ENCODE measurements at regions not wholly inside any gene's neighbourhood (a gene's known extent, or its start where the extent isn't known, plus 50 kb on each side); places are given as distances from the start of the nearest gene placed in this dataset.

DNA sequence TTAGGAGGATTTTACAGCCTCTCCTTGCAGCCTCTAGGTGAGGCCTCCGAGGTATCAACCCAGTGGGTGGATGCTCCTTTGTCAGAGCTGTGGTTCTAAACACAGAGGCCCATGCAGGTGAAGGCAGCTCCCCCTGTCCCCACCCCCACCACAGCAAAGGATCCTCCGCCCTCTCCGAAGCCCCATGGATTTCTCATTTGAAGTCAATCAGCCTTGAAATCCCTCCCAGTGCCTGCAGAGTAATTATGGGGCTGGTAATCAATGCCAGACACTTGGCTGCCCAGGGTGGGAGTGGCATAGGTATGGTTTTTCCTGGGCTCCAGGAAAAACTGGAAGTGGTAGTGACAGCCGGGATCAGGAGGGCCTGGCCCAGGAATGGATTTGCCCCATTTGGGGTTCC lies 119.5 kb upstream of the CSF3R start:
- Histone ChIP-seq H3K27me3 (ENCODE audit: control insufficient read depth in 1 of 2, insufficient read depth in 2 of 2, low read length in 2 of 2) (peaks cover 2 to 8% of the 10 kb centered on the region in 2 experiments), H3K36me3 (ENCODE audit: insufficient read depth, low read length) (no peaks in the 10 kb centered on the region), H3K27ac (ENCODE audit: low read depth in 1 of 2, low read length in 2 of 2) (no peak overlapping the region), H3K9me3 (ENCODE audit: control insufficient read depth in 1 of 2, insufficient read depth in 1 of 2, low read length in 2 of 2) (no peaks in the 10 kb centered on the region), H3K4me1 (ENCODE audit: insufficient read depth, low read length) (peaks cover 17% of the 10 kb centered on the region), H3K4me3 (ENCODE audit: low read length) (no peak overlapping the region)
- Mint-ChIP-seq H3K36me3 (ENCODE audit: low read depth) (no peaks in the 10 kb centered on the region), H3K27ac (no peak overlapping the region), H3K9me3 (no peaks in the 10 kb centered on the region), H3K27me3 (peaks cover 38% of the 10 kb centered on the region), H3K4me1 (ENCODE audit: low read depth) (peaks cover 14% of the 10 kb centered on the region), H3K4me3 (no peak overlapping the region)
- intact Hi-C loops (cut with DNase I, micrococcal nuclease): no loop called here
- CTCF ChIA-PET: no interaction called here
- POLR2A ChIA-PET: no interaction called here
- no peak for TF ChIP-seq CTCF (IDR thresholded peaks at IDR 0.05)
- ATAC-seq (ENCODE audit: poor library complexity) (no peak), DNase-seq (no peak)

DNA sequence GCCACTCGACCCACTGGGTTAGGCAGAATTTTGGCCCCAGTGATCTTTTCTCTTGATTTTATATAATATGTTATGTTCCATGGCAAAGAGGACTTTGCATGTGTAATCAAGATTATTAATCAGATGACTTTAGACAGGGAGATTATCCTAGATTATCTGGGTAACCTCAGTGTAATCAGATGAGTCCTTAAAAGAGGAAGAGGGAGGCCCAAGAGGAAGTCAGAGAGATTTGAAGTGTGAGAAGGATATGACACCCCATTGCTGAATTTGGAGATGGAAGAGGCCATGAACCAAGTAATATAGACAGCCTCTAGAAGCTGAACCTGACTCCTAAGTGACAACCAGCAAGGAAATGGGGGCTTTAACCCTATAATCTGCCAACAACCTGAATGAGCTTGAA lies 117.1 kb upstream of the CSF3R start:
- intact Hi-C loops (cut with DNase I, micrococcal nuclease): no loop called here
- Histone ChIP-seq H3K36me3 (ENCODE audit: insufficient read depth, low read length) (no peaks in the 10 kb centered on the region), H3K4me3 (ENCODE audit: low read length) (no peak overlapping the region), H3K9me3 (ENCODE audit: control insufficient read depth in 1 of 2, insufficient read depth in 1 of 2, low read length in 2 of 2) (no peaks in the 10 kb centered on the region), H3K27ac (ENCODE audit: low read depth in 1 of 2, low read length in 2 of 2) (no peak overlapping the region), H3K4me1 (ENCODE audit: insufficient read depth, low read length) (no peaks in the 10 kb centered on the region), H3K27me3 (ENCODE audit: control insufficient read depth in 1 of 2, insufficient read depth in 2 of 2, low read length in 2 of 2) (peaks cover 8 to 10% of the 10 kb centered on the region in 2 experiments)
- Mint-ChIP-seq H3K36me3 (ENCODE audit: low read depth) (no peaks in the 10 kb centered on the region), H3K9me3 (no peaks in the 10 kb centered on the region), H3K27ac (no peak overlapping the region), H3K27me3 (peaks cover 47% of the 10 kb centered on the region), H3K4me3 (no peak overlapping the region), H3K4me1 (ENCODE audit: low read depth) (no peaks in the 10 kb centered on the region)
- POLR2A ChIA-PET: no interaction called here
- CTCF ChIA-PET: no interaction called here
- DNase-seq (no peak), ATAC-seq (ENCODE audit: poor library complexity) (no peak)
- no peak for TF ChIP-seq CTCF (IDR thresholded peaks at IDR 0.05)

DNA sequence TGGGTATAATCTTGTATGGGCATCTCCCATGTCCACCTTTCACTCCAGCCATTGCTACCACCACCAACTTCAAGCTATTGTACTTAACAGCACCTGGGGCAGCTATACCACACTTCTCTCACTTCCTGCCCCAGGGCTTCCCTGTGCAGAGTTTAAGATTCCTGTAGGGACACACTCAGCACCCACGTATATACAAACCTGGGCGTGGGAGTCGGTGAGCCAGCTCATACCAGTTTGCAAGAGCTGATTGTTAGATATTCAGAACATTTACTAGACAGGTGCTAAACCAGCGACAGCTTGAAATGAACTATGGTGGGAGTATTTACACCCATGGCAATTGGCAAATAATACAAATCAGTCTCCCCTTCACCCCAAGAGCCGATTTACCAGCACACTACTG lies 114.8 kb upstream of the CSF3R start:
- DNase-seq: no peak
- ChIA-PET CTCF (no interaction called here), POLR2A (no interaction called here)
- Histone ChIP-seq H3K27me3 (ENCODE audit: control insufficient read depth in 1 of 2, insufficient read depth in 2 of 2, low read length in 2 of 2) (peaks cover 10 to 12% of the 10 kb centered on the region in 2 experiments), H3K36me3 (ENCODE audit: insufficient read depth, low read length) (no peaks in the 10 kb centered on the region), H3K4me3 (ENCODE audit: low read length) (no peak overlapping the region), H3K27ac (ENCODE audit: low read depth in 1 of 2, low read length in 2 of 2) (no peak overlapping the region), H3K4me1 (ENCODE audit: insufficient read depth, low read length) (no peaks in the 10 kb centered on the region), H3K9me3 (ENCODE audit: control insufficient read depth in 1 of 2, insufficient read depth in 1 of 2, low read length in 2 of 2) (no peaks in the 10 kb centered on the region)
- TF ChIP-seq CTCF (IDR thresholded peaks at IDR 0.05): no peak
- Mint-ChIP-seq H3K4me1 (ENCODE audit: low read depth) (no peaks in the 10 kb centered on the region), H3K27ac (no peak overlapping the region), H3K4me3 (no peak overlapping the region), H3K9me3 (no peaks in the 10 kb centered on the region), H3K27me3 (peaks cover 45% of the 10 kb centered on the region), H3K36me3 (ENCODE audit: low read depth) (no peaks in the 10 kb centered on the region)
- no peak for ATAC-seq (ENCODE audit: poor library complexity)
- intact Hi-C loops (cut with DNase I, micrococcal nuclease): no loop called here

Data from CD4-positive, alpha-beta T cell (primary cell).